ENCODE measurements at regions not wholly inside any gene's neighbourhood (a gene's known extent, or its start where the extent isn't known, plus 50 kb on each side); places are given as distances from the start of the nearest gene placed in this dataset.
A peak's percentile ranks its signal among the peaks of the same experiment; 100 is the strongest.

- DNase-seq: no peak
These were observed 349.0 kb upstream of the GATB start for GRCh38 chr4:152109531-152110509.

GRCh38 chr4:152107736-152108500 is 347.1 kb upstream of the GATB start:
- DNase-seq: no peak

GRCh38 chr4:152106781-152107321 is 346.0 kb upstream of the GATB start:
- DNase-seq: peak; percentile 3

- no peak for DNase-seq
These were observed 345.4 kb upstream of the GATB start for GRCh38 chr4:152106113-152106763.

GRCh38 chr4:152104901-152105357 is 344.1 kb upstream of the GATB start:
- no peak for DNase-seq

- DNase-seq: no peak
These were observed 343.5 kb upstream of the GATB start for GRCh38 chr4:152104356-152104755.

- no peak for DNase-seq
These were observed 342.5 kb upstream of the GATB start for GRCh38 chr4:152103181-152103901.

GRCh38 chr4:152102436-152103000 is 341.7 kb upstream of the GATB start:
- no peak for DNase-seq

GRCh38 chr4:152101556-152102435 is 341.0 kb upstream of the GATB start:
- no peak for DNase-seq

- DNase-seq: no peak
These were observed 339.8 kb upstream of the GATB start for GRCh38 chr4:152100379-152101201.

- no peak for DNase-seq
These were observed 339.2 kb upstream of the GATB start for GRCh38 chr4:152099981-152100378.

GRCh38 chr4:152099555-152099954 is 338.7 kb upstream of the GATB start:
- DNase-seq: no peak

GRCh38 chr4:152099061-152099425 is 338.2 kb upstream of the GATB start:
- DNase-seq: no peak

- DNase-seq: no peak
These were observed 337.7 kb upstream of the GATB start for GRCh38 chr4:152098365-152099060.

GRCh38 chr4:152097371-152097770 is 336.6 kb upstream of the GATB start:
- DNase-seq: no peak

GRCh38 chr4:152095701-152096070 is 334.9 kb upstream of the GATB start:
- peak; percentile 10 for DNase-seq

- peak; percentile 80 for DNase-seq
These were observed 334.3 kb upstream of the GATB start for GRCh38 chr4:152094970-152095700.

GRCh38 chr4:152091405-152091804 is 330.6 kb upstream of the GATB start:
- no peak for DNase-seq

- peak; percentile 1 for DNase-seq
These were observed 329.7 kb upstream of the GATB start for GRCh38 chr4:152090543-152090942.

All from NCI-H69 (cell line).